Fibroblast of mammary gland (primary cell): ENCODE measurements at regions not wholly inside any gene's neighbourhood (a gene's known extent, or its start where the extent isn't known, plus 50 kb on each side); places are given as distances from the start of the nearest gene placed in this dataset.

Experiments
- DNase-seq: peaks from one replicate; pipeline ENCODE4 v3.0.0-alpha.2; 2010; ENCODE audit warnings: low read depth
- H3K4me3 ChIP-seq: 2 replicates; pipeline ENCODE4 v1.5.1; 2011; ENCODE audit warnings: low read depth, mild to moderate bottlenecking, low read length, moderate library complexity; ENCODE audit not compliant: control insufficient read depth
- TF ChIP-seq, protein P1 (sequence below): conservative IDR thresholded peaks from 2 replicates; pipeline ENCODE4 v1.5.1; 2011; ENCODE audit warnings: low read depth, low read length, inconsistent platforms; ENCODE audit not compliant: control insufficient read depth, insufficient read depth

- no peak overlapping the region for H3K4me3 ChIP-seq
- TF ChIP-seq, protein P1, sequence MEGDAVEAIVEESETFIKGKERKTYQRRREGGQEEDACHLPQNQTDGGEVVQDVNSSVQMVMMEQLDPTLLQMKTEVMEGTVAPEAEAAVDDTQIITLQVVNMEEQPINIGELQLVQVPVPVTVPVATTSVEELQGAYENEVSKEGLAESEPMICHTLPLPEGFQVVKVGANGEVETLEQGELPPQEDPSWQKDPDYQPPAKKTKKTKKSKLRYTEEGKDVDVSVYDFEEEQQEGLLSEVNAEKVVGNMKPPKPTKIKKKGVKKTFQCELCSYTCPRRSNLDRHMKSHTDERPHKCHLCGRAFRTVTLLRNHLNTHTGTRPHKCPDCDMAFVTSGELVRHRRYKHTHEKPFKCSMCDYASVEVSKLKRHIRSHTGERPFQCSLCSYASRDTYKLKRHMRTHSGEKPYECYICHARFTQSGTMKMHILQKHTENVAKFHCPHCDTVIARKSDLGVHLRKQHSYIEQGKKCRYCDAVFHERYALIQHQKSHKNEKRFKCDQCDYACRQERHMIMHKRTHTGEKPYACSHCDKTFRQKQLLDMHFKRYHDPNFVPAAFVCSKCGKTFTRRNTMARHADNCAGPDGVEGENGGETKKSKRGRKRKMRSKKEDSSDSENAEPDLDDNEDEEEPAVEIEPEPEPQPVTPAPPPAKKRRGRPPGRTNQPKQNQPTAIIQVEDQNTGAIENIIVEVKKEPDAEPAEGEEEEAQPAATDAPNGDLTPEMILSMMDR: no peak
- peak; percentile 86 for DNase-seq
Measured at GRCh38 chr10:43794181-43794815, 145.6 kb upstream of the ZNF32 start.

- TF ChIP-seq, protein P1: no peak
- peak; percentile 94 for DNase-seq
- no peak overlapping the region for H3K4me3 ChIP-seq
Measured at GRCh38 chr10:43793704-43794103, 145.0 kb upstream of the ZNF32 start.

DNA sequence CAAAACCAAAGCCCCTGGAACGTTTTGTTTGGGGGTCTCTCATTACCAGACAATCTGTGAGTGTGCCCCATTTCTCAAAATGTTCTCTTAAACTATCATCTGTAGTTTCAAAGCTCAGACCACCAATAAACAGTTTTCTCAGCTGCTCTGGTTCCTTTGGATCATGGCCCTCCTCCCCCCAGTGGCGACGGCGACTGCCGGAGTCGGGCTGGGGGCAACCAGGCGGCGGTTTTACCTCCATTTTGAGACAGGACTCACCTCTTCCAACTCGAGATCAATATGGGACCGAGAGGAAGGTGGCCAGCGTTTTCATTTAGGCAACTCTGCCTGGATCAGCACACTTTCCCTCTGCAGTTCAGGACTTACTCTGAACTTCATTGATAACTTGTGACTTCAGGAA lies 141.5 kb upstream of the ZNF32 start:
- no peak overlapping the region for H3K4me3 ChIP-seq
- TF ChIP-seq, protein P1: no peak
- no peak for DNase-seq

DNA sequence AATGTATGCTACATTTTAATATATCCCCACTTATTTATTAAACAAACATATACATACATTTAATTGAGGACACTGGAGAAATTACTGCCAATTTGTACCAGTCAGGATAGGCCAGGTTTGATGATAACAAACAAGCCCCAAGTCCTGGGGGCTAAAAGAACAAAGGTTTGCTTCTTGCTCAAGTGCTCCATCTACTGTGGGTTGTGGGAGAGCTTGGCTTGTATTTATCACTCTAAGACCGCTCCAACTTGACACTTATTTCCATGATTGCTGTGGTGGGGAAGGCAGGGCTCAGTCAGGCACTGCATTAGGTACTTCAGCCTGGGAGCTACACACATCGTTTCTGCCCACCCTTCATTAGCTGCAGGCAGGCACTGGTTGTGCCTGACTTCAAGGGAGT lies 136.6 kb upstream of the ZNF32 start:
- no peak overlapping the region for H3K4me3 ChIP-seq
- DNase-seq: no peak
- TF ChIP-seq, protein P1: peak; percentile 17

GRCh38 chr10:43782814-43783213 lies 134.1 kb upstream of the ZNF32 start:
- no peak for DNase-seq
- TF ChIP-seq, protein P1: no peak
- H3K4me3 ChIP-seq: no peak overlapping the region

DNA sequence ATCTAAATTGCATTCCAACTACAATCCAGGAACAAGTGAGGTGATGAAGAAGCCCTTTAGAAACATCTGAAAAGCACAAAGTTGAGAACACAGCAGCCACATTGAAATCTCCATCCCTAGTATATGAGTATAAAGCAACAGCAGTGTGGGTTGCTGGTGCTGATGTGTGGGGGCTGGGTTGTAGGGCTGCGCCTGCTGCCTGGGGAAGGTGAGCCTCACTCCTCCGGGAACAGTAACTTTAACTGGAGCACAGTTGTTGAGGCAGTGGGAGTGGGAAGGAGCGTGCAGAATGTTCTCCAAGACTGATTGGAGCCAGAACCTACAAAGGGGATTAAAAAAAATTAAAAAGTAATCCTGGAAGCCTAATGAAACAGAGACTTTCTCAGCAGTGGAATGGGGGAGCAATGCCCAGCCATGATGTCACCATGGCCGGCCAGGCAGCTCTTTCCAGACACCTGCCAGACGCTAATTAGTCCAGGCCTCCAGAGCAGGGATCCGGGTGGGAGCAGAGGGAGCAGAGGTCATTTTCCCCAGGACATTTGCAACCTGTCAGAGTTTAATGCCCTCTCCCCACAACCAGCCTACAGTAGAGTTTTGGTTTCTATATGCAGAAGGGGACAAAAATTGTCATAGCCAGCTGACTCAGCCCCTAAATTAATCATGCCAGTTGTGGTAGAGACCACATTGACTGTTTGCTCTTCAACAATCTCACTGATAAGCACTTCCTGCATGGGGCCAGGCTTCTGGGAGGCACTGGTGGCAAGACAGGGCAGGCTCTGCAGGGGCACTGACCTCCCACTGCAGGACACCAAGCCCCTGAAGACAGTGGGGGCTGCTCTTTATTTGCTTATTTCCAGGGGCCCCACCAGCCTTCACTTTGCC lies 133.0 kb upstream of the ZNF32 start:
- no peak for DNase-seq
- H3K4me3 ChIP-seq: no peak overlapping the region
- TF ChIP-seq, protein P1: no peak
